ENCODE measurements at regions not wholly inside any gene's neighbourhood (a gene's known extent, or its start where the extent isn't known, plus 50 kb on each side); places are given as distances from the start of the nearest gene placed in this dataset.

DNA sequence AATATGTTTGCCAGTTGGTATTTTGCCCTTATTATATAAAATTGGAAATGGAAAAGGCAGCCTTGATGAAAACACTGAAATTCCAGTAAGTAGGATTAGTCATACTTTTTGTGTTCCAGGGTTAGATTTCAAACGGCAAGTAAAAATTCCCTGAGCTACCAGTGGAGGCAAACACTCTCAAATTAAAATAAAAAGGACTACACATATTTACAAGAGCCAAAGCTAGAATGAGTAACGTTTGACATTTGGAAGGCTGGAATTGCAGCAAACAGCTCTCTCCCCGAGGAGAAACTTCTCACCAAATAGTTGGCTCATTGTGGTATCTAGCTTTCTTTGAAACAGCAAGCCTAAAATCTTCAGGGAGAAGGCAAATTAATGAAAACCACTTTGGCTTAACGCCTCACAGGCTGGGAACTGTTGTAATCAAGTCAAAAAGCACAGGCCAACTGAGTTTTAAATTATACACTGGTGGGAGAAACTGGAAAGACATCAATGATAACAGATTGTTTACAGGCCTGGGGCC is 288.4 kb downstream of the SNX13 start:
- no peak for DNase-seq (ENCODE audit: low read depth in 2 of 2)

GRCh38 chr7:17654940-17655339 is 285.4 kb downstream of the SNX13 start:
- DNase-seq (ENCODE audit: low read depth in 2 of 2), result no peak

DNA sequence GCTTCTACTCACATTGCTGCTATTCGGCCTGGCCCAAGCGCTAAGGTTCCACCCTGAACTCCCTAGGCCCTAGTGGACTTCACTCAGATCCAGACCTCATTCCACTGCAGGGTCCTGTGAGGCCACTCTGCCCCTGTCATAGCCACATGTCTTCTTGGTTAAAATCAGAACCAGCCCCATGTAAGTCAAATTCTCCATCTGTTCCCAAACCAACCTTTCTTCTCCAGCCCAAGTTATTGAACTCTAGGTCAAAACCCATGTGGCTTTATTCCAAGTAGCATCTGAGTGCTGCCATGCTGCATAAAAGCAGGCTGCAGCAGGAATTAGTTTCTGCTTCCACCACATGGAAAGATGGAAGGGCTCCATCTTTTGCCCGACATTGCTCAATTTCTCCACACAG is 281.2 kb downstream of the SNX13 start:
- DNase-seq (ENCODE audit: low read depth in 2 of 2), result no peak

GRCh38 chr7:17660116-17660515 is 280.2 kb downstream of the SNX13 start:
- no peak for DNase-seq (ENCODE audit: low read depth in 2 of 2)

GRCh38 chr7:17661982-17662585 is 278.2 kb downstream of the SNX13 start:
- no peak for DNase-seq (ENCODE audit: low read depth in 2 of 2)

- DNase-seq (ENCODE audit: low read depth in 2 of 2), result no peak
Observed at GRCh38 chr7:17663061-17663675, 277.1 kb downstream of the SNX13 start.

- DNase-seq (ENCODE audit: low read depth in 2 of 2), result no peak
Observed at GRCh38 chr7:17665029-17665428, 275.3 kb downstream of the SNX13 start.

- DNase-seq (ENCODE audit: low read depth in 2 of 2), result no peak
Observed at GRCh38 chr7:17668122-17668521, 272.2 kb downstream of the SNX13 start.

GRCh38 chr7:17669204-17669603 is 271.1 kb downstream of the SNX13 start:
- no peak for DNase-seq (ENCODE audit: low read depth in 2 of 2)

GRCh38 chr7:17671956-17672355 is 268.3 kb downstream of the SNX13 start:
- no peak for DNase-seq (ENCODE audit: low read depth in 2 of 2)

DNA sequence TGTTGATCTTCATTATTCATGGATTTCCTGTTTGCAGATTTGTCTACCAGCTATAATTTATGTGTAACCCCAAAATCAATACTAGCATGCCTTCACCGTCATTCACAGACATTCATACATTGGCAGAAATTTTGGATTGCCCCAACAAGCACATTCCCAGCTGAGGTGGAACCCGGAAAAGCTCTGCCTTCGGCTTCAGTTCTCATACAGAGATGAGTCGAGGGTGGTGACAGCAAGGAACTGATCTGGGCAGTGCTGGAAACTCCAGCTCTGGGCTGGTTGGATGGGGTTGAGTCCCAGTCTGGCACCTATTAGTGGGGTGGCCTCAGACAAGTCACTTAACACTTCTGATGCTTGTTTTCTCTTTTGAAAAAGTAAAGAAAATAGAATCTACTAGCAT is 267.5 kb downstream of the SNX13 start:
- no peak for DNase-seq (ENCODE audit: low read depth in 2 of 2)

DNA sequence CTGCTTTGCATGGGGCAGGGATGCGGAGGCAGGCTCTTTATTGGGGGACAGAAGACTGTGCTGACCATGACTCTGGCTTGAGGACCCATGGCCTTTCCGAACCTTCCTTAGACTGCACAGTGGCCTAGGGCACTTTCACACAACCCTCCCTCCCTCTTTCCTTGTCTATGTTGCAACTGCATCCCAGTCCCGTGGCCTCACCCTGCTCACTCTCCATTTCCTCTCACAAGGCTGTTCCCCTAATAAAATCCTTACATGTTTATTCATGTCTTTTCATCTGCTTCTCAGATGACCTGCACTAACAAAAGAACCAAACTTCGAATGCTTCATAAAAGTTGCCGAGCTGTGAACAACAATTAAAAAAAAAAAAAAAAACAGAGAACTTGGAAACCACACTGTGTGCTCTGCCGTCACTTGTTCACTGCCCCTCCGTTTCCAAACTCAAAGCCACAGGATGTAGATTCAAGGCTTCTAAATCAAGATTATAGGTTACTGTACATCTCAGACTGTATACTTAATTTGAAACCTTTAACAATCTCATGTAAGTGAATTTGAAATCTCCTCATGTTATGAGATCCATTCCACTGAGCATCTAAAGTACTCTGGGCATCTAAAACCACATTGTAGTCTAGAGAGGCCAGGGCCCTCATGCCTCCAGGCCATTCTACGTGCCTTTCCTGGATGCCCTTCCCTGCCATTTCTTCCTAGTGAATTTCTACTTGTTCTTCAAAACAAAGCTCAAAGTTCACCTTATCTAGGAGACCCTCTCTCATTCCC is 265.9 kb downstream of the SNX13 start:
- DNase-seq (ENCODE audit: low read depth in 2 of 2), result no peak

DNA sequence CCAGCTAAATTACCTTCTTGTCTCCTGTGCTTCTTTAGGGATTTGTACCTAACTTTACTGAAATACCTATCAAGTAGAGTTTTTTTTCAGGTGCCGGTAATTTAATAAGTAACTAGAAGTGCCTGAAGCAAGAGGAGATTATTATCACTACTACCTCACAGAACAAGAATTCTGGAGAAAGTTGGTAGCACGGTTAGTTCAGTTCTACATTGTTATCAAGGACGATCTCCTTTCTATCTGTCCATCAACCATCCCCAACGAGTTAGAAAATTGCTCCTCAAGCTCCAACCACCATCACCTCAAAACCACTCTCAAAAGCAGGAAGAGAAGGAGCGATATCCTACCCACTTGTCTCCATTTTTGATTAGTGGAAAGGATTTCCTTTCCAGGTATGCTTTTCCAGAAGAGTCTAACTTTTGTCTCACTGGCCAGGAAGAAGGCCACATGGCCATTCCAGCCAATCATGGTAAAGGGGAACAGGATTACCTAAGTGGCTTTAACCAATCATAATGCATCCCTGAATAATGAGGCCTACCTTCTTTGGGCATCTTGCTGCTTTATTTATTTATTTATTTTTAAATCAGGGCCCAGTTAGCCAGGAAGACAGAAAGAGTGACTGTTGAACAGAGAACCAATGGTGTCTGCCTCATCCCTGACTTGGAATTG is 265.2 kb downstream of the SNX13 start:
- DNase-seq (ENCODE audit: low read depth in 2 of 2), result no peak

GRCh38 chr7:17677408-17677807 is 262.9 kb downstream of the SNX13 start:
- DNase-seq (ENCODE audit: low read depth in 2 of 2), result no peak

GRCh38 chr7:17678896-17679295 is 261.4 kb downstream of the SNX13 start:
- DNase-seq (ENCODE audit: low read depth in 2 of 2), result no peak

DNA sequence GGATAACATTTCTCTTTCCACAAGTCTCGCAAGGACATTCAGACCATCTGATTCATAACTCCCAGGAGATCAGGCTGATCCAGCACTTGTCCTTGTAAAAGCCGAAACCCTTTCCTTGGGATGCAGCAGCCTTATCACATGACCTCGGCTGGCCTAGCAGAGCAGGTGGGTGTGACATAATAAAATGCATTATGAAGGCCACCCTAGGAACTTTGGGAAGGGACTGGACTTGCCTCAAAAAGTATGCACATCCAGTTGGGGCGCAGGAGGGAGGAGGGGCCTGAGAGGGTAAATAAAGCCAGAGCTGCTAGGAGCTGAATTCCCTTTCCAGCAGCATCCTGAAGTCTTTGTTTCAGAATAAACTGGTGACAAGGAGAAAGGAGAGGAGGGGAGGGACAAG is 260.8 kb downstream of the SNX13 start:
- DNase-seq (ENCODE audit: low read depth in 2 of 2), result no peak

- DNase-seq (ENCODE audit: low read depth in 2 of 2), result no peak
Observed at GRCh38 chr7:17680026-17680425, 260.3 kb downstream of the SNX13 start.

DNA sequence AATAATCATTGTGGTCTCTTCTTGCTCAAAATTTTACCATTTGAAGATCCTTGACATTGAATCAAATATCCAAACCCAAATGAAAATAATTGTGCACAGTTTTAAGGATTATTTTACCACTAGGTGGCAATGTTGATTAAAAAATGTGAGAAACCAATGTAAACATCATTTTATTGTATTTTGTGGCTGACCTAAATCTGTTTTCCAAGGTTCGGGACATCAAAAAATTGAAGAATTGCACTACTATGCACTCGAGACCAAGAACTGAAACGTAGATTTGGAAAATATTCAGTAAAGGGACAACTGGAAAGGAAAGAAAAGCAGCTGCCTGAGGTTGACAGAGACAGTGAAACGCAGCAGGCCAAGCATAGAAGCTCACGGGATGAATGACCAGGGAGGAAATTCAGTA is 259.3 kb downstream of the SNX13 start:
- DNase-seq (ENCODE audit: low read depth in 2 of 2), result no peak

DNA sequence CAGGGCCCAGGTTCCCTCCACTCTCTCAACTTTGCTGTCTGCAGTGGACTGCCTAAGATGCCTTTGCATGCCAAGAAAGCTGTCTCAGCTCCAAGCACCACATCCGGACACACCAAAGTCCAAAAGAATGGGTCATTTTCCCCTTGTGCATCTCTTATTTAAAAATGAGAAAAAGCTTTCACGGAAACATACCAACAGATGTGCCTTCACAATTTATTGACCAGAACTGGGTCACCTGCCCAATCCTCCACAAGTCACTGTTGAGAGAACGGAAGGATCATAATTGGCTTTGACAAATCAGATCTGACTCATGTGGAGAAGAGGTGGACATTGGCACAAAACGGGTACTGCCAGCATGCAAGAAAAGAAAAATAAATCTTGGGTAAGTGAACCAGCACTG is 258.3 kb downstream of the SNX13 start:
- no peak for DNase-seq (ENCODE audit: low read depth in 2 of 2)

- no peak for DNase-seq (ENCODE audit: low read depth in 2 of 2)
Observed at GRCh38 chr7:17682586-17682985, 257.7 kb downstream of the SNX13 start.

DNA sequence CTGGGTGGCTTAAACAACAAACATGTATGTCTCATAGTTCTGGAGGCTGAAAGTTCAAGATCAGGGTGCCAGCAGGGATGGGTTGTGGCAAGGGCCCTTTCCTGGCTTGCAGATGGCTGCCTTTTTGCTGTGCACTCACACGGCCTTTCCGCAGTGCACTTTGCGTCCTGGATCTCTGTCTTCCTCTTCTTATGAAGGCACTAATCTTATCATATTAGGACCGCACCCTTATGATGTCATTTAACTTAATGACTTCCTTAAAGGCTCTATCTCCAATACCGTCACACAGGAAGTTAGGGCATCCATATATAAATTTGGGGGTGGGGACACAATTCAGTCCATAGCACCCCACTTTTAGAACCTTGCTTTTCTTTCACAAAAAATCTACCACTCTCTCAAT is 255.2 kb downstream of the SNX13 start:
- DNase-seq (ENCODE audit: low read depth in 2 of 2), result no peak

GRCh38 chr7:17687361-17687760 is 252.9 kb downstream of the SNX13 start:
- DNase-seq (ENCODE audit: low read depth in 2 of 2), result no peak
